ENCODE measurements at regions not wholly inside any gene's neighbourhood (a gene's known extent, or its start where the extent isn't known, plus 50 kb on each side); places are given as distances from the start of the nearest gene placed in this dataset.

DNA sequence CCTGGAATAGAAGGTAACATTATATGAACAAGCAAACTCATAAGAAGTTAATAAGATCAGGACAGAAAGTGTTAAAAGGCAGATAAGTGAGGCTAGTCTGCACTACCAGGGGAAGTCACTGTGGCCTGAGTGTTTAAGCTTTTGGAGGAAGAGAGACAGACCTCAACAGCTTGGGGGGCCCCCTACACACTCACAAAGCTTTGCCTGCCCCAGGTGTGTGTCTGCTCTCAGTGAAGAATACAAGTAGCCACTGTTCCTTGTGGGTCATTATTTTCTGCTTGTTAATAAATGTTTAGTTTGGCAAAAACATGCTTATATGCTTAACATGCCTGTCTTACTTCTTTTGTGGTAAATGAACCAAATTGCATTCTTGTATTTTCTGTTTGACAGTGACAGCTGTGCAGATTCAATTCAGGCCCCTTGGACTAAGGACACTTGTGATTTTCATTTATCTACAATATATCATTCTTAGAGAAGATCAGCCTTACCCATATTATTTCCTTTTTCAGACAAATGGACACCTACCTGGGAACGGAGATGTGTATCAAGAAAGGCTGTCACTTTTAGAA lies 50.7 kb upstream of the C12orf71 start:
- WGBS (ENCODE audit: insufficient coverage, insufficient replicate concordance, low lambda C conversion rate, missing lambda C conversion rate) = 88% methylated on average over 1 of the region's 1 CpG
- H3K4me3 ChIP-seq = no peak overlapping the region
- H2AFZ ChIP-seq (ENCODE audit: control insufficient read depth, low read depth, low read length) = no peak overlapping the region
- in situ Hi-C loops (cut with MboI) = no loop called here
- H3K9me3 ChIP-seq (replicated peaks; ENCODE audit: control insufficient read depth, insufficient read depth, low read length) = no peaks in the 10 kb centered on the region
- TF ChIP-seq SREBF2 (IDR thresholded peaks at IDR 0.05; ENCODE audit: low read length) (no peak), HDAC2 (IDR thresholded peaks at IDR 0.05) (no peak), YY1 (IDR thresholded peaks at IDR 0.05; ENCODE audit: low read depth, low read length) (no peak), CHD2 (IDR thresholded peaks at IDR 0.05; ENCODE audit: borderline replicate concordance, low read depth, low read length) (no peak), PML (IDR thresholded peaks at IDR 0.05; ENCODE audit: low read length) (no peak)
- TF ChIP-seq, protein P1, sequence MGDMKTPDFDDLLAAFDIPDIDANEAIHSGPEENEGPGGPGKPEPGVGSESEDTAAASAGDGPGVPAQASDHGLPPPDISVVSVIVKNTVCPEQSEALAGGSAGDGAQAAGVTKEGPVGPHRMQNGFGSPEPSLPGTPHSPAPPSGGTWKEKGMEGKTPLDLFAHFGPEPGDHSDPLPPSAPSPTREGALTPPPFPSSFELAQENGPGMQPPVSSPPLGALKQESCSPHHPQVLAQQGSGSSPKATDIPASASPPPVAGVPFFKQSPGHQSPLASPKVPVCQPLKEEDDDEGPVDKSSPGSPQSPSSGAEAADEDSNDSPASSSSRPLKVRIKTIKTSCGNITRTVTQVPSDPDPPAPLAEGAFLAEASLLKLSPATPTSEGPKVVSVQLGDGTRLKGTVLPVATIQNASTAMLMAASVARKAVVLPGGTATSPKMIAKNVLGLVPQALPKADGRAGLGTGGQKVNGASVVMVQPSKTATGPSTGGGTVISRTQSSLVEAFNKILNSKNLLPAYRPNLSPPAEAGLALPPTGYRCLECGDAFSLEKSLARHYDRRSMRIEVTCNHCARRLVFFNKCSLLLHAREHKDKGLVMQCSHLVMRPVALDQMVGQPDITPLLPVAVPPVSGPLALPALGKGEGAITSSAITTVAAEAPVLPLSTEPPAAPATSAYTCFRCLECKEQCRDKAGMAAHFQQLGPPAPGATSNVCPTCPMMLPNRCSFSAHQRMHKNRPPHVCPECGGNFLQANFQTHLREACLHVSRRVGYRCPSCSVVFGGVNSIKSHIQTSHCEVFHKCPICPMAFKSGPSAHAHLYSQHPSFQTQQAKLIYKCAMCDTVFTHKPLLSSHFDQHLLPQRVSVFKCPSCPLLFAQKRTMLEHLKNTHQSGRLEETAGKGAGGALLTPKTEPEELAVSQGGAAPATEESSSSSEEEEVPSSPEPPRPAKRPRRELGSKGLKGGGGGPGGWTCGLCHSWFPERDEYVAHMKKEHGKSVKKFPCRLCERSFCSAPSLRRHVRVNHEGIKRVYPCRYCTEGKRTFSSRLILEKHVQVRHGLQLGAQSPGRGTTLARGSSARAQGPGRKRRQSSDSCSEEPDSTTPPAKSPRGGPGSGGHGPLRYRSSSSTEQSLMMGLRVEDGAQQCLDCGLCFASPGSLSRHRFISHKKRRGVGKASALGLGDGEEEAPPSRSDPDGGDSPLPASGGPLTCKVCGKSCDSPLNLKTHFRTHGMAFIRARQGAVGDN (IDR thresholded peaks at IDR 0.05) = no peak
- TF ChIP-seq, protein P2, sequence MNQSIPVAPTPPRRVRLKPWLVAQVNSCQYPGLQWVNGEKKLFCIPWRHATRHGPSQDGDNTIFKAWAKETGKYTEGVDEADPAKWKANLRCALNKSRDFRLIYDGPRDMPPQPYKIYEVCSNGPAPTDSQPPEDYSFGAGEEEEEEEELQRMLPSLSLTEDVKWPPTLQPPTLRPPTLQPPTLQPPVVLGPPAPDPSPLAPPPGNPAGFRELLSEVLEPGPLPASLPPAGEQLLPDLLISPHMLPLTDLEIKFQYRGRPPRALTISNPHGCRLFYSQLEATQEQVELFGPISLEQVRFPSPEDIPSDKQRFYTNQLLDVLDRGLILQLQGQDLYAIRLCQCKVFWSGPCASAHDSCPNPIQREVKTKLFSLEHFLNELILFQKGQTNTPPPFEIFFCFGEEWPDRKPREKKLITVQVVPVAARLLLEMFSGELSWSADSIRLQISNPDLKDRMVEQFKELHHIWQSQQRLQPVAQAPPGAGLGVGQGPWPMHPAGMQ (IDR thresholded peaks at IDR 0.05; ENCODE audit: borderline replicate concordance) = no peak
- H3K4me1 ChIP-seq (ENCODE audit: control insufficient read depth, insufficient read depth, low read length) = no peaks in the 10 kb centered on the region; the same call in 1 of the 2 replicates
- RAD21 ChIA-PET (ENCODE audit: unreplicated experiment) = interaction anchor here (0.7 to 1.0 kb wide), 2 partner anchors 16 to 45 kb away, joined by 3 to 4 read pairs; no protein-coding TSS in a partner anchor
- DNase-seq (ENCODE audit: low read depth, low spot score) (no peak), FAIRE-seq (no peak), ATAC-seq (peak; percentile 67)
- H3K27me3 ChIP-seq (replicated peaks in 1 of 2; ENCODE audit: control insufficient read depth in 2 of 2, insufficient read depth in 2 of 2, low read length in 1 of 2) = no peaks in the 10 kb centered on the region
- no peak overlapping the region for H3K27ac ChIP-seq (ENCODE audit: control insufficient read depth, insufficient read depth)
- BruUV-seq (replicated peaks) = no TSS peak
- no peaks in the 10 kb centered on the region for H4K20me1 ChIP-seq (ENCODE audit: control insufficient read depth, insufficient read depth)
- H3K36me3 ChIP-seq (ENCODE audit: control insufficient read depth in 2 of 2, insufficient read depth in 2 of 2, low read length in 1 of 2) = no peaks in the 10 kb centered on the region
- no peaks in the 10 kb centered on the region for H3K79me2 ChIP-seq (ENCODE audit: control insufficient read depth, insufficient read depth, low read length)
- CTCF ChIA-PET = interaction anchor here (1.0 kb wide), 1 partner anchor 9 kb away, joined by 4 read pairs; no protein-coding TSS in a partner anchor
- SMC1A ChIA-PET (ENCODE audit: uncharacterized antibody, unreplicated experiment) = interaction anchor here (0.6 to 0.7 kb wide), 2 partner anchors 21 to 44 kb away, joined by 3 to 4 read pairs; no protein-coding TSS in a partner anchor
- no peak overlapping the region for H3K4me2 ChIP-seq (ENCODE audit: control insufficient read depth, insufficient read depth)
- no peak overlapping the region for H3K9ac ChIP-seq (ENCODE audit: control insufficient read depth, insufficient read depth, low read length)
- intact Hi-C loops (cut with micrococcal nuclease; ENCODE audit: unreplicated experiment) = no loop called here
- POLR2A ChIA-PET = interaction anchor here (0.6 kb wide), 1 partner anchor 89 kb away, joined by 3 read pairs; no protein-coding TSS in a partner anchor

Measured in GM12878 (cell line).